GM12878 (cell line): ENCODE measurements at regions not wholly inside any gene's neighbourhood (a gene's known extent, or its start where the extent isn't known, plus 50 kb on each side); places are given as distances from the start of the nearest gene placed in this dataset.

ENCODE experiments used
- ATAC-seq: fragments of 200-7000 bp; cut with Tn5 transposase; 3 replicates; pipeline ENCODE4 v1.9.1; 2020; ENCODE audit warnings: mild to moderate bottlenecking, moderate library complexity
- BruUV-seq: library from RNA; stranded (reverse); fragments of 400-500 nt; replicated peaks from 2 replicates; lab custom pipeline; 2021; lab: Mats Ljungman, UMichigan
- CTCF ChIA-PET: fragments of 300-600 bp; sonication (Branson Sonifier 250); formaldehyde crosslinking; extraction: SDS; loops from one replicate; lab custom pipeline; 2021; ENCODE audit warnings: inconsistent platforms; lab: Yijun Ruan, JAX
- POLR2A ChIA-PET: fragments of 350-600 bp; formaldehyde crosslinking; extraction: SDS; loops from one replicate; lab custom pipeline; 2021; ENCODE audit warnings: inconsistent platforms; lab: Charles Lee
- RAD21 ChIA-PET: fragments of 300-600 bp; sonication (Branson Sonifier 250); formaldehyde crosslinking; loops from one replicate; lab custom pipeline; 2023; ENCODE audit warnings: antibody characterized with exemption; ENCODE audit not compliant: unreplicated experiment; lab: Charles Lee
- SMC1A ChIA-PET: fragments of 300-600 bp; sonication (Branson Sonifier 250); formaldehyde crosslinking; loops from one replicate; lab custom pipeline; 2023; ENCODE audit not compliant: unreplicated experiment, uncharacterized antibody; lab: Charles Lee
- DNase-seq: peaks from one replicate; pipeline ENCODE4 v3.0.0-alpha.2; 2011; ENCODE audit warnings: low read depth, low spot score
- FAIRE-seq: peaks from 3 replicates; lab custom pipeline; 2011; peaks lifted over from hg19 to GRCh38; lab: Jason Lieb, UNC
- H2AFZ ChIP-seq: 2 replicates; pipeline ENCODE4 v1.6.0; 2011; ENCODE audit warnings: low read depth, low read length, control low read depth; ENCODE audit not compliant: control insufficient read depth
- H3K27ac ChIP-seq: 2 replicates; pipeline ENCODE4 v1.5.1; 2011; ENCODE audit warnings: control low read depth; ENCODE audit not compliant: control insufficient read depth, insufficient read depth
- H3K27me3 ChIP-seq, 2 experiments: replicated peaks in 1 of 2; 2 replicates each; pipeline versions ENCODE4 v1.6.0 to v1.6.1; 2011; ENCODE audit warnings: low read length in 1 of 2; ENCODE audit not compliant: control insufficient read depth in 2 of 2, insufficient read depth in 2 of 2
- H3K36me3 ChIP-seq, 2 experiments: 2 replicates each; pipeline ENCODE4 v1.5.1; 2011; ENCODE audit warnings: low read length in 1 of 2; ENCODE audit not compliant: control insufficient read depth in 2 of 2, insufficient read depth in 2 of 2
- H3K4me1 ChIP-seq: 2 replicates; pipeline ENCODE4 v1.6.1; 2011; ENCODE audit warnings: mild to moderate bottlenecking, low read length, moderate library complexity, mixed read lengths; ENCODE audit not compliant: control insufficient read depth, insufficient read depth
- H3K4me2 ChIP-seq: 2 replicates; pipeline ENCODE4 v1.6.0; 2011; ENCODE audit warnings: control low read depth; ENCODE audit not compliant: control insufficient read depth, insufficient read depth
- H3K4me3 ChIP-seq: fragments of 200-600 bp; sonication (generic); 2 replicates; pipeline ENCODE4 v1.5.1; 2016
- H3K79me2 ChIP-seq: 2 replicates; pipeline ENCODE4 v1.6.0; 2011; ENCODE audit warnings: low read length; ENCODE audit not compliant: control insufficient read depth, insufficient read depth
- H3K9ac ChIP-seq: 2 replicates; pipeline ENCODE4 v1.8.0; 2011; ENCODE audit warnings: low read length, control low read depth, mixed read lengths; ENCODE audit not compliant: control insufficient read depth, insufficient read depth
- H3K9me3 ChIP-seq: replicated peaks from 3 replicates; pipeline ENCODE4 v1.5.1; 2011; ENCODE audit warnings: mild to moderate bottlenecking, low read length; ENCODE audit not compliant: control insufficient read depth, insufficient read depth
- H4K20me1 ChIP-seq: 2 replicates; pipeline ENCODE4 v1.6.0; 2011; ENCODE audit not compliant: control insufficient read depth, insufficient read depth
- BHLHE40 ChIP-seq, 2 experiments: fragments of 450-650 bp in 1 of 2; IDR thresholded peaks; 2 replicates each; pipeline ENCODE4 v1.6.1; 2011 to 2017; ENCODE audit warnings: low read depth in 2 of 2, borderline replicate concordance in 1 of 2, improper control_type of control experiment in 1 of 2, low read length in 1 of 2, mild to moderate bottlenecking in 1 of 2
- CEBPZ ChIP-seq: fragments of 150-350 bp; IDR thresholded peaks from 2 replicates; pipeline ENCODE4 v1.6.1; 2016; ENCODE audit warnings: low read depth, low read length
- JUND ChIP-seq: IDR thresholded peaks from 2 replicates; pipeline ENCODE4 v1.6.1; 2012; ENCODE audit warnings: low read depth, mild to moderate bottlenecking, low read length, improper control_type of control experiment, moderate library complexity
- KAT2A ChIP-seq: conservative IDR thresholded peaks from 2 replicates; pipeline ENCODE4 v1.6.1; 2011; ENCODE audit warnings: low read depth, low read length; ENCODE audit not compliant: control insufficient read depth
- PBX3 ChIP-seq: IDR thresholded peaks from 2 replicates; pipeline ENCODE4 v1.6.1; 2011; ENCODE audit warnings: mild to moderate bottlenecking, low read depth, low read length, moderate library complexity; ENCODE audit not compliant: insufficient replicate concordance
- RAD21 ChIP-seq: IDR thresholded peaks from 2 replicates; pipeline ENCODE4 v1.6.1; 2011; ENCODE audit warnings: mild to moderate bottlenecking, low read depth, low read length, moderate library complexity; ENCODE audit not compliant: insufficient read depth
- SREBF1 ChIP-seq: IDR thresholded peaks from 2 replicates; pipeline ENCODE4 v1.6.1; 2012; ENCODE audit warnings: mild to moderate bottlenecking, low read length
- ZSCAN29 ChIP-seq: fragments of 450-650 bp; IDR thresholded peaks from 2 replicates; pipeline ENCODE4 v1.6.1; 2017; ENCODE audit warnings: mild to moderate bottlenecking, moderate library complexity
- WGBS: methylation state at CpG from one replicate; pipeline ENCODE4 v1.1.6; 2016; ENCODE audit warnings: low lambda C conversion rate; ENCODE audit not compliant: insufficient replicate concordance, insufficient coverage; ENCODE audit errors: missing lambda C conversion rate; 5-methylcytosine and 5-hydroxymethylcytosine counted together
- in situ Hi-C: fragments of 300-500 bp; cut with MboI; formaldehyde crosslinking; loops from 9 replicates; pipeline ENCODE4 v1.14.3; 2018; ENCODE audit warnings: mixed read lengths
- intact Hi-C: fragments of 100-400 bp; cut with micrococcal nuclease; formaldehyde crosslinking; loops from one replicate; pipeline ENCODE4 v1.14.2; 2022; ENCODE audit not compliant: unreplicated experiment

DNA sequence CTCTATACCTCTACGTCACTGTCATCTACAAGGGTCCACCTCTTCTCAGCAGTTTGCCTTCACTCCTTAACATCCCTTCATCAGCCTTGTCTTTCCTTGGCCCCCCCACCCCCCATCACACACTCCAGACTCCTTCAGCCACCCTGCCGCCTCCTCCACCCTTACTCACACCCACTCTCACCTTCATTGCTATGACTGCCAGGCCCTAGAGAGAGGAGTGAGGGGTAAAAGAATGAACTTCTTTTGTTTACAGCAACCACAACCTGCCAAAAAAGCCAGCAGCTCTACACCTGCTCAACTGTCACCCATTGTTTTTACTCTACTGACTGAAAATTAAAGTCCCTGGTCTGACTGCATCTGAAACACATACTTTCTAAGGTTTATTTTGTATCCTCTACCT lies 112.8 kb downstream of the DUSP6 start (continued):
- TF ChIP-seq CEBPZ (no peak), JUND (no peak)

- ChIA-PET CTCF (no interaction called here), POLR2A (no interaction called here), RAD21 (no interaction called here), SMC1A (no interaction called here)
- intact Hi-C loops (no loop called here), in situ Hi-C loops (no loop called here)
- no peak overlapping the region for H3K27ac ChIP-seq
- no peaks in the 10 kb centered on the region for H3K79me2 ChIP-seq
- no peaks in the 10 kb centered on the region for H3K4me1 ChIP-seq
- no peak for ATAC-seq
- no peak overlapping the region for H2AFZ ChIP-seq
- H3K4me2 ChIP-seq: no peak overlapping the region
- BruUV-seq: no TSS peak
- H3K9me3 ChIP-seq: no peaks in the 10 kb centered on the region
- 25% methylated on average over 2 of the region's 2 CpGs for WGBS
- no peak for DNase-seq
- no peaks in the 10 kb centered on the region for H3K27me3 ChIP-seq
- TF ChIP-seq BHLHE40 (IDR thresholded peaks at IDR 0.05; ENCODE audit: borderline replicate concordance in 1 of 2, low read depth in 2 of 2, low read length in 1 of 2): no peak
- no peak for TF ChIP-seq PBX3
- no peak for TF ChIP-seq SREBF1
- no peak for TF ChIP-seq ZSCAN29
- no peak for TF ChIP-seq RAD21
- no peak for TF ChIP-seq KAT2A
- no peaks in the 10 kb centered on the region for H3K36me3 ChIP-seq
- H3K4me3 ChIP-seq: no peak overlapping the region
- no peaks in the 10 kb centered on the region for H4K20me1 ChIP-seq
- no peak for FAIRE-seq
- no peak overlapping the region for H3K9ac ChIP-seq
These were observed 113.7 kb downstream of the DUSP6 start for GRCh38 chr12:89238593-89238992.
